ENCODE measurements at regions not wholly inside any gene's neighbourhood (a gene's known extent, or its start where the extent isn't known, plus 50 kb on each side); places are given as distances from the start of the nearest gene placed in this dataset.

DNA sequence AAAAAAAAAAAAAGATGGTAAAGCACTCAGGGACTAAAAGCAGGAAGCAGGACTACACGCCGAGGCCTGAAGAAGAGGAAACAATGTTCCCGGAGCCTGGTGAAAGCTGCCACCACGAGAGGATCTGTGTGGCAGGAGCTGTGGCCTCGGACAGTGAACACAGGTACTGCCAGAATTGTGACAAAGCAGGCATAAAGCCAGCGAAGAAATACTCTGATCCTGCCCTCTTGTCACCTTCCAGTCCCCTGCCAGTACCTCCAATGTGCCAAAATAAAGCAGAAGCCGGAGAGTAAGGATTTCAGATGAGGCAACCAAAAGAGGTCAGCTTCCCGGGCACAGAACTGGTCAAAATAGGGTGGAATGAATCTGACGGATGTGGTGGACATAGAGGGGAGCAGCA lies 211.5 kb upstream of the TARS1 start:
- Histone ChIP-seq H3K79me2 (ENCODE audit: control insufficient read depth, insufficient read depth, low read length) (no peaks in the 10 kb centered on the region), H3K27me3 (ENCODE audit: control insufficient read depth in 2 of 2, insufficient read depth in 2 of 2, low read length in 2 of 2) (no peaks in the 10 kb centered on the region), H3K4me3 (no peak overlapping the region), H3K4me1 (replicated peaks in 1 of 2; ENCODE audit: control insufficient read depth in 2 of 2, insufficient read depth in 2 of 2, low read length in 2 of 2) (no peaks in the 10 kb centered on the region), H3K4me2 (ENCODE audit: insufficient read depth, low read length) (no peak overlapping the region), H3K36me3 (ENCODE audit: control insufficient read depth, insufficient read depth, low read length) (no peaks in the 10 kb centered on the region), H4K20me1 (replicated peaks; ENCODE audit: control insufficient read depth, insufficient read depth, low read length) (no peaks in the 10 kb centered on the region), H3K9me1 (ENCODE audit: control insufficient read depth, insufficient read depth, low read length) (no peaks in the 10 kb centered on the region), H3K9me3 (replicated peaks; ENCODE audit: control insufficient read depth, insufficient read depth, low read depth, low read length) (no peaks in the 10 kb centered on the region), H2AFZ (ENCODE audit: low read depth, low read length) (no peak overlapping the region), H3K9ac (ENCODE audit: insufficient read depth in 1 of 2, low read depth in 2 of 2, low read length in 2 of 2) (no peak overlapping the region), H3K27ac (ENCODE audit: extremely low read depth, low read depth, low read length) (no peak overlapping the region)
- in situ Hi-C loops (cut with MboI) (no loop called here), intact Hi-C loops (cut with micrococcal nuclease) (no loop called here)
- FAIRE-seq (no peak), ATAC-seq (no peak), DNase-seq (ENCODE audit: extremely low read depth in 1 of 4, low spot score in 3 of 4) (no peak)
- ChIA-PET CTCF (ENCODE audit: low intra/inter-chr PET ratio) (no interaction called here), POLR2A (interaction anchor here (0.6 kb wide), 2 partner anchors 24 to 36 kb away, joined by 3 read pairs; no protein-coding TSS in a partner anchor)
- WGBS (ENCODE audit: insufficient coverage, low coverage, missing lambda C conversion rate), result 2% methylated on average over 9 of the region's 9 CpGs
- no TSS peak for BruUV-seq (replicated peaks)
- TF ChIP-seq ZNF263 (CRISPR knock-in tag; IDR thresholded peaks at IDR 0.05; ENCODE audit: borderline replicate concordance) (no peak), PHF20 (IDR thresholded peaks at IDR 0.05; ENCODE audit: partially characterized antibody) (no peak), MBD2 (IDR thresholded peaks at IDR 0.05; ENCODE audit: borderline replicate concordance, low read depth) (no peak), ZNF408 (CRISPR knock-in tag; IDR thresholded peaks at IDR 0.05; ENCODE audit: low read depth) (no peak), PRPF4 (IDR thresholded peaks at IDR 0.05; ENCODE audit: insufficient read depth, low read depth, low read length, poor library complexity, severe bottlenecking) (no peak), MTA2 (IDR thresholded peaks at IDR 0.05; ENCODE audit: low read depth) (no peak), ZBTB7A (IDR thresholded peaks at IDR 0.05; ENCODE audit: borderline replicate concordance, control insufficient read depth, low read depth, low read length) (no peak)
- TF ChIP-seq, protein P1, sequence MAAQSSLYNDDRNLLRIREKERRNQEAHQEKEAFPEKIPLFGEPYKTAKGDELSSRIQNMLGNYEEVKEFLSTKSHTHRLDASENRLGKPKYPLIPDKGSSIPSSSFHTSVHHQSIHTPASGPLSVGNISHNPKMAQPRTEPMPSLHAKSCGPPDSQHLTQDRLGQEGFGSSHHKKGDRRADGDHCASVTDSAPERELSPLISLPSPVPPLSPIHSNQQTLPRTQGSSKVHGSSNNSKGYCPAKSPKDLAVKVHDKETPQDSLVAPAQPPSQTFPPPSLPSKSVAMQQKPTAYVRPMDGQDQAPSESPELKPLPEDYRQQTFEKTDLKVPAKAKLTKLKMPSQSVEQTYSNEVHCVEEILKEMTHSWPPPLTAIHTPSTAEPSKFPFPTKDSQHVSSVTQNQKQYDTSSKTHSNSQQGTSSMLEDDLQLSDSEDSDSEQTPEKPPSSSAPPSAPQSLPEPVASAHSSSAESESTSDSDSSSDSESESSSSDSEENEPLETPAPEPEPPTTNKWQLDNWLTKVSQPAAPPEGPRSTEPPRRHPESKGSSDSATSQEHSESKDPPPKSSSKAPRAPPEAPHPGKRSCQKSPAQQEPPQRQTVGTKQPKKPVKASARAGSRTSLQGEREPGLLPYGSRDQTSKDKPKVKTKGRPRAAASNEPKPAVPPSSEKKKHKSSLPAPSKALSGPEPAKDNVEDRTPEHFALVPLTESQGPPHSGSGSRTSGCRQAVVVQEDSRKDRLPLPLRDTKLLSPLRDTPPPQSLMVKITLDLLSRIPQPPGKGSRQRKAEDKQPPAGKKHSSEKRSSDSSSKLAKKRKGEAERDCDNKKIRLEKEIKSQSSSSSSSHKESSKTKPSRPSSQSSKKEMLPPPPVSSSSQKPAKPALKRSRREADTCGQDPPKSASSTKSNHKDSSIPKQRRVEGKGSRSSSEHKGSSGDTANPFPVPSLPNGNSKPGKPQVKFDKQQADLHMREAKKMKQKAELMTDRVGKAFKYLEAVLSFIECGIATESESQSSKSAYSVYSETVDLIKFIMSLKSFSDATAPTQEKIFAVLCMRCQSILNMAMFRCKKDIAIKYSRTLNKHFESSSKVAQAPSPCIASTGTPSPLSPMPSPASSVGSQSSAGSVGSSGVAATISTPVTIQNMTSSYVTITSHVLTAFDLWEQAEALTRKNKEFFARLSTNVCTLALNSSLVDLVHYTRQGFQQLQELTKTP (IDR thresholded peaks at IDR 0.05; ENCODE audit: low read depth in 1 of 2, partially characterized antibody in 2 of 2), result no peak
- TF ChIP-seq, protein P2, sequence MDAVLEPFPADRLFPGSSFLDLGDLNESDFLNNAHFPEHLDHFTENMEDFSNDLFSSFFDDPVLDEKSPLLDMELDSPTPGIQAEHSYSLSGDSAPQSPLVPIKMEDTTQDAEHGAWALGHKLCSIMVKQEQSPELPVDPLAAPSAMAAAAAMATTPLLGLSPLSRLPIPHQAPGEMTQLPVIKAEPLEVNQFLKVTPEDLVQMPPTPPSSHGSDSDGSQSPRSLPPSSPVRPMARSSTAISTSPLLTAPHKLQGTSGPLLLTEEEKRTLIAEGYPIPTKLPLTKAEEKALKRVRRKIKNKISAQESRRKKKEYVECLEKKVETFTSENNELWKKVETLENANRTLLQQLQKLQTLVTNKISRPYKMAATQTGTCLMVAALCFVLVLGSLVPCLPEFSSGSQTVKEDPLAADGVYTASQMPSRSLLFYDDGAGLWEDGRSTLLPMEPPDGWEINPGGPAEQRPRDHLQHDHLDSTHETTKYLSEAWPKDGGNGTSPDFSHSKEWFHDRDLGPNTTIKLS (IDR thresholded peaks at IDR 0.05; ENCODE audit: borderline replicate concordance, low read depth), result no peak
- TF ChIP-seq, protein P3, sequence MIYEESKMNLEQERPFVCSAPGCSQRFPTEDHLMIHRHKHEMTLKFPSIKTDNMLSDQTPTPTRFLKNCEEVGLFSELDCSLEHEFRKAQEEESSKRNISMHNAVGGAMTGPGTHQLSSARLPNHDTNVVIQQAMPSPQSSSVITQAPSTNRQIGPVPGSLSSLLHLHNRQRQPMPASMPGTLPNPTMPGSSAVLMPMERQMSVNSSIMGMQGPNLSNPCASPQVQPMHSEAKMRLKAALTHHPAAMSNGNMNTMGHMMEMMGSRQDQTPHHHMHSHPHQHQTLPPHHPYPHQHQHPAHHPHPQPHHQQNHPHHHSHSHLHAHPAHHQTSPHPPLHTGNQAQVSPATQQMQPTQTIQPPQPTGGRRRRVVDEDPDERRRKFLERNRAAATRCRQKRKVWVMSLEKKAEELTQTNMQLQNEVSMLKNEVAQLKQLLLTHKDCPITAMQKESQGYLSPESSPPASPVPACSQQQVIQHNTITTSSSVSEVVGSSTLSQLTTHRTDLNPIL (CRISPR knock-in tag; IDR thresholded peaks at IDR 0.05), result no peak
- TF ChIP-seq, protein P4, sequence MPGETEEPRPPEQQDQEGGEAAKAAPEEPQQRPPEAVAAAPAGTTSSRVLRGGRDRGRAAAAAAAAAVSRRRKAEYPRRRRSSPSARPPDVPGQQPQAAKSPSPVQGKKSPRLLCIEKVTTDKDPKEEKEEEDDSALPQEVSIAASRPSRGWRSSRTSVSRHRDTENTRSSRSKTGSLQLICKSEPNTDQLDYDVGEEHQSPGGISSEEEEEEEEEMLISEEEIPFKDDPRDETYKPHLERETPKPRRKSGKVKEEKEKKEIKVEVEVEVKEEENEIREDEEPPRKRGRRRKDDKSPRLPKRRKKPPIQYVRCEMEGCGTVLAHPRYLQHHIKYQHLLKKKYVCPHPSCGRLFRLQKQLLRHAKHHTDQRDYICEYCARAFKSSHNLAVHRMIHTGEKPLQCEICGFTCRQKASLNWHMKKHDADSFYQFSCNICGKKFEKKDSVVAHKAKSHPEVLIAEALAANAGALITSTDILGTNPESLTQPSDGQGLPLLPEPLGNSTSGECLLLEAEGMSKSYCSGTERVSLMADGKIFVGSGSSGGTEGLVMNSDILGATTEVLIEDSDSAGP (CRISPR knock-in tag; IDR thresholded peaks at IDR 0.05), result no peak
